ENCODE measurements at regions not wholly inside any gene's neighbourhood (a gene's known extent, or its start where the extent isn't known, plus 50 kb on each side); places are given as distances from the start of the nearest gene placed in this dataset.
A peak's percentile ranks its signal among the peaks of the same experiment; 100 is the strongest.
"Not testable (repeated sequence)": the region's sequence is repeated elsewhere in the genome, so short reads cannot be mapped to it uniquely, and the experiment has no call there.

- no peak for DNase-seq
These were observed 151.8 kb upstream of the SLC27A6 start for GRCh38 chr5:128813317-128814070.

GRCh38 chr5:128815201-128815600 lies 150.1 kb upstream of the SLC27A6 start:
- DNase-seq: no peak

- no peak for DNase-seq
These were observed 139.5 kb upstream of the SLC27A6 start for GRCh38 chr5:128825826-128826225.

- DNase-seq: no peak
These were observed 139.0 kb upstream of the SLC27A6 start for GRCh38 chr5:128826275-128826674.

GRCh38 chr5:128836571-128836970 lies 128.7 kb upstream of the SLC27A6 start:
- no peak for DNase-seq

- no peak for DNase-seq
These were observed 126.7 kb upstream of the SLC27A6 start for GRCh38 chr5:128838623-128839022.

- DNase-seq: no peak
These were observed 123.0 kb upstream of the SLC27A6 start for GRCh38 chr5:128842241-128842640.

- DNase-seq: peak; percentile 32
These were observed 120.8 kb upstream of the SLC27A6 start for GRCh38 chr5:128844354-128844923.

GRCh38 chr5:128850049-128850448 lies 115.2 kb upstream of the SLC27A6 start:
- DNase-seq: no peak

- DNase-seq: no peak
These were observed 110.4 kb upstream of the SLC27A6 start for GRCh38 chr5:128854931-128855330.

GRCh38 chr5:128857076-128857677 lies 108.1 kb upstream of the SLC27A6 start:
- no peak for DNase-seq

GRCh38 chr5:128858995-128859394 lies 106.3 kb upstream of the SLC27A6 start:
- no peak for DNase-seq

- not testable (repeated sequence) for DNase-seq
These were observed 104.1 kb upstream of the SLC27A6 start for GRCh38 chr5:128861155-128861554.

GRCh38 chr5:128869970-128870369 lies 95.3 kb upstream of the SLC27A6 start:
- no peak for DNase-seq

- DNase-seq: no peak
These were observed 94.9 kb upstream of the SLC27A6 start for GRCh38 chr5:128870373-128870772.

GRCh38 chr5:128870923-128871322 lies 94.4 kb upstream of the SLC27A6 start:
- DNase-seq: no peak

- no peak for DNase-seq
These were observed 88.5 kb upstream of the SLC27A6 start for GRCh38 chr5:128876569-128877382.

- no peak for DNase-seq
These were observed 87.8 kb upstream of the SLC27A6 start for GRCh38 chr5:128877476-128877875.

GRCh38 chr5:128881502-128882018 lies 83.7 kb upstream of the SLC27A6 start:
- no peak for DNase-seq

- DNase-seq: no peak
These were observed 79.5 kb upstream of the SLC27A6 start for GRCh38 chr5:128885649-128886255.

GRCh38 chr5:128895122-128895521 lies 70.2 kb upstream of the SLC27A6 start:
- no peak for DNase-seq

- no peak for DNase-seq
These were observed 68.6 kb upstream of the SLC27A6 start for GRCh38 chr5:128896675-128897074.

GRCh38 chr5:128903550-128903949 lies 61.7 kb upstream of the SLC27A6 start:
- DNase-seq: no peak

Data from NCI-H1694 treated with DMSO at 0.1 percent for 48 hours (cell line).